DND-41 (cell line): ENCODE measurements at regions not wholly inside any gene's neighbourhood (a gene's known extent, or its start where the extent isn't known, plus 50 kb on each side); places are given as distances from the start of the nearest gene placed in this dataset.

Experiments used
- ATAC-seq: fragments of 200-7000 bp; cut with Tn5 transposase; 3 replicates; pipeline ENCODE4 v1.9.1; 2021; ENCODE audit warnings: low read depth; ENCODE audit not compliant: insufficient read depth
- DNase-seq: peaks from one replicate; pipeline ENCODE4 v3.0.0-alpha.2; 2020
- H2AFZ ChIP-seq: 2 replicates; pipeline ENCODE4 v1.6.0; 2012; ENCODE audit warnings: low read depth, low read length
- H3K27ac ChIP-seq: 2 replicates; pipeline ENCODE4 v1.5.1; 2012; ENCODE audit warnings: low read length, inconsistent platforms
- H3K27me3 ChIP-seq: fragments of 200-600 bp; sonication (generic); 2 replicates; pipeline ENCODE4 v1.6.0; 2012; ENCODE audit warnings: low read length, mild to moderate bottlenecking, inconsistent platforms; ENCODE audit not compliant: insufficient read depth, poor library complexity
- H3K36me3 ChIP-seq: 2 replicates; pipeline ENCODE4 v1.5.1; 2012; ENCODE audit warnings: low read length, inconsistent platforms; ENCODE audit not compliant: insufficient read depth
- H3K4me1 ChIP-seq: 2 replicates; pipeline ENCODE4 v1.5.1; 2012; ENCODE audit warnings: mild to moderate bottlenecking, low read length; ENCODE audit not compliant: insufficient read depth
- H3K4me2 ChIP-seq: 2 replicates; pipeline ENCODE4 v1.6.0; 2012; ENCODE audit warnings: mild to moderate bottlenecking, moderate library complexity, low read length, inconsistent platforms; ENCODE audit not compliant: insufficient read depth
- H3K4me3 ChIP-seq, 2 experiments: fragments of 200-600 bp in 1 of 2; shearing (Covaris generic) in 1 of 2; 2 replicates each; pipeline ENCODE4 v1.5.1; 2012 to 2016; ENCODE audit warnings: inconsistent platforms in 2 of 2, low read length in 2 of 2, mild to moderate bottlenecking in 2 of 2, low read depth in 1 of 2, moderate library complexity in 1 of 2
- H3K79me2 ChIP-seq: 2 replicates; pipeline ENCODE4 v1.6.0; 2012; ENCODE audit warnings: low read length, inconsistent platforms; ENCODE audit not compliant: insufficient read depth
- H3K9ac ChIP-seq: 2 replicates; pipeline ENCODE4 v1.6.0; 2012; ENCODE audit warnings: low read depth, mild to moderate bottlenecking, inconsistent platforms, low read length, moderate library complexity
- H3K9me3 ChIP-seq: 2 replicates; pipeline ENCODE4 v1.5.1; 2012; ENCODE audit warnings: low read length, moderate library complexity, mild to moderate bottlenecking, inconsistent platforms; ENCODE audit not compliant: insufficient read depth, severe bottlenecking
- H4K20me1 ChIP-seq: 2 replicates; pipeline ENCODE4 v1.6.0; 2012; ENCODE audit warnings: low read length; ENCODE audit not compliant: insufficient read depth
- EZH2 ChIP-seq: IDR thresholded peaks from 3 replicates; pipeline ENCODE4 v1.6.1; 2012; ENCODE audit warnings: borderline replicate concordance, low read depth, mild to moderate bottlenecking, moderate library complexity, low read length, inconsistent platforms; ENCODE audit not compliant: severe bottlenecking
- TF ChIP-seq, protein P1 (sequence below): IDR thresholded peaks from 2 replicates; pipeline ENCODE4 v1.5.1; 2012; ENCODE audit warnings: borderline replicate concordance, low read length, moderate library complexity, mild to moderate bottlenecking; ENCODE audit not compliant: poor library complexity, severe bottlenecking; ENCODE audit errors: extremely low read depth

DNA sequence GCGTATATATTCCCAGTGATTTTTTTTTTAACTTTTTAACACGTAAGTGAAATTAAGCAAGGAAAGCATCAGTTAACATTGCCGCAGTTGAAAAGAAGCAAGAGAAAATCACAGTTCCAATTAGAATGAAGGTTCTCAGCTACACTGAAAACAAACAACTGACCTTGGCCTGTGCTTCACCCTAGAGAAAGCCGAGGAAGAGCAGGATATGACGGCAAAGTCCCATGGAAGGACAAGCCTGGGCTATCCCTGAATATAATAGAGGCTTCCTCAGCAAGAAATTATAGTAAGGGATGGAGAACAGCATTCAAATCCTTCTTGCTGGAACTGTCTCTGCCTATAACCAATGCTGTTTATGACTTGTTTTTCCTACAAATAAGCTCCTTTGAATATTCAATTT lies 83.0 kb upstream of the INHBA start:
- H3K4me3 ChIP-seq, result no peak overlapping the region
- H2AFZ ChIP-seq, result no peak overlapping the region
- no peaks in the 10 kb centered on the region for H3K79me2 ChIP-seq
- no peaks in the 10 kb centered on the region for H4K20me1 ChIP-seq
- H3K4me2 ChIP-seq, result no peak overlapping the region
- H3K4me1 ChIP-seq, result no peaks in the 10 kb centered on the region
- H3K9ac ChIP-seq, result no peak overlapping the region
- TF ChIP-seq, protein P1, sequence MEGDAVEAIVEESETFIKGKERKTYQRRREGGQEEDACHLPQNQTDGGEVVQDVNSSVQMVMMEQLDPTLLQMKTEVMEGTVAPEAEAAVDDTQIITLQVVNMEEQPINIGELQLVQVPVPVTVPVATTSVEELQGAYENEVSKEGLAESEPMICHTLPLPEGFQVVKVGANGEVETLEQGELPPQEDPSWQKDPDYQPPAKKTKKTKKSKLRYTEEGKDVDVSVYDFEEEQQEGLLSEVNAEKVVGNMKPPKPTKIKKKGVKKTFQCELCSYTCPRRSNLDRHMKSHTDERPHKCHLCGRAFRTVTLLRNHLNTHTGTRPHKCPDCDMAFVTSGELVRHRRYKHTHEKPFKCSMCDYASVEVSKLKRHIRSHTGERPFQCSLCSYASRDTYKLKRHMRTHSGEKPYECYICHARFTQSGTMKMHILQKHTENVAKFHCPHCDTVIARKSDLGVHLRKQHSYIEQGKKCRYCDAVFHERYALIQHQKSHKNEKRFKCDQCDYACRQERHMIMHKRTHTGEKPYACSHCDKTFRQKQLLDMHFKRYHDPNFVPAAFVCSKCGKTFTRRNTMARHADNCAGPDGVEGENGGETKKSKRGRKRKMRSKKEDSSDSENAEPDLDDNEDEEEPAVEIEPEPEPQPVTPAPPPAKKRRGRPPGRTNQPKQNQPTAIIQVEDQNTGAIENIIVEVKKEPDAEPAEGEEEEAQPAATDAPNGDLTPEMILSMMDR, result no peak
- TF ChIP-seq EZH2, result no peak
- no peak for DNase-seq
- no peaks in the 10 kb centered on the region for H3K27me3 ChIP-seq
- ATAC-seq, result no peak
- H3K27ac ChIP-seq, result no peak overlapping the region
- no peaks in the 10 kb centered on the region for H3K36me3 ChIP-seq
- no peaks in the 10 kb centered on the region for H3K9me3 ChIP-seq

DNA sequence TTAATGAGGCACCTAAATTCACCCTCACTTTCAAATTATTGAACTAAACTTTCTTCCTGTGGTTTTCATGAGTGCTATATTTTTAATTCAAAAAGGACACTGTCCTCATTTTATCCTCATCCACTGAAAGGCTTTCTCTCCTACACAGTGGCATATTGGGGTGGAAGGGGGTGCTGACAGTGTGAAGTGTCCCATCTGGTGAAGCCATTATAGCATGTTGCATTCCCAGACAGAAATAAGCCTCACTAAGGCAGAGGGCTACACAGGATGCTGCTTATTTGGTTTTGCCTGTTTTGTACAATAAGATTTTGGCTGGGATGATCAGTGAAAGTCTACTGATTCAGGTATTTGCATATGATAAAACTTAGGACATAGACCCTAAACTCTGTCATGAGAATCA lies 82.4 kb upstream of the INHBA start:
- Histone ChIP-seq H3K27ac (no peak overlapping the region), H3K9me3 (no peaks in the 10 kb centered on the region), H3K79me2 (no peaks in the 10 kb centered on the region), H4K20me1 (no peaks in the 10 kb centered on the region), H3K27me3 (no peaks in the 10 kb centered on the region), H3K4me1 (no peaks in the 10 kb centered on the region), H3K4me2 (no peak overlapping the region), H3K4me3 (no peak overlapping the region), H3K9ac (no peak overlapping the region), H3K36me3 (no peaks in the 10 kb centered on the region), H2AFZ (no peak overlapping the region)
- DNase-seq (no peak), ATAC-seq (no peak)
- TF ChIP-seq, protein P1, result no peak
- TF ChIP-seq EZH2, result no peak

DNA sequence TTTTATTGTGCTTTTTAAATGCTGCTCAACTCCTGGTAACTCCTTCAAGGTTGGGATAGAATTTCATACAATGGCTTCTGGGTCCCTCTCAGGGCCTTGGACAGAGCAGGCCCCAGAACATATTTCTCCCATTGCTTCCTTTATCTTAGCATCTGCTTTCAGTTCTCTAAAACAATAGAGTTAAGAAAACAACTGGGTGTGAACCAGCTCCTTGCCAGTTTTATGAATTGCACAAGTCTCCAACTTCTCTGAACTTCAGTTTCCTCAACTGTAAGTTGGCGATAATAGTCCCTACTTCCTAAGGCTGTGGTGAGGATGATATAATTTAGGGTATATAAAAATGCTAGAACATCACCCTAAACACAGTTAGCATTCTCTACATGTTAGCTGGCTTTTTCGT lies 77.0 kb upstream of the INHBA start:
- no peak for DNase-seq
- Histone ChIP-seq H3K36me3 (no peaks in the 10 kb centered on the region), H3K79me2 (no peaks in the 10 kb centered on the region), H2AFZ (no peak overlapping the region), H3K27ac (no peak overlapping the region), H3K9me3 (no peaks in the 10 kb centered on the region), H3K4me3 (no peak overlapping the region), H3K9ac (no peak overlapping the region), H4K20me1 (no peaks in the 10 kb centered on the region), H3K4me1 (no peaks in the 10 kb centered on the region), H3K4me2 (no peak overlapping the region), H3K27me3 (no peaks in the 10 kb centered on the region)
- TF ChIP-seq EZH2, result no peak
- TF ChIP-seq, protein P1, result no peak
- no peak for ATAC-seq
